ENCODE measurements at regions not wholly inside any gene's neighbourhood (a gene's known extent, or its start where the extent isn't known, plus 50 kb on each side); places are given as distances from the start of the nearest gene placed in this dataset.

DNA sequence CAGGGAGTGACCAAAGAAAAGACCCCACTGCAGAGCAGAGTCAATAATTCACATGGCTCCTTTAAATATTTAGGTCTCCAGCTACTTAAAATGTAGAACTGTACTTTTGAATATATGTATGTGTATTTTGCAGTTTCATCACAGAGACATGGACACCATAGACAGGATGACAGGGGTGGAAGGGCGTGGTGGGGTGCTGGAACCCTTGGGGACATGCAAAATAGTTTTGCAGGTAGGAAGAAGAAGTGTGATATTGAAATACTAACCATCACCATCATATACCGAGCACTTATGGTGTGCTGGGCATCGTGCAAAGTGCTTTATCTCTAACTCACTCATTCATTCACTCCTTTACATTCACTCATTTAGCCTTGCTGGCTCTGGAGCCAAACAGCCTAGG lies 72.5 kb upstream of the IGSF21 start:
- TF ChIP-seq POLR2A (IDR thresholded peaks at IDR 0.05), result no peak
- TF ChIP-seq, protein P1, sequence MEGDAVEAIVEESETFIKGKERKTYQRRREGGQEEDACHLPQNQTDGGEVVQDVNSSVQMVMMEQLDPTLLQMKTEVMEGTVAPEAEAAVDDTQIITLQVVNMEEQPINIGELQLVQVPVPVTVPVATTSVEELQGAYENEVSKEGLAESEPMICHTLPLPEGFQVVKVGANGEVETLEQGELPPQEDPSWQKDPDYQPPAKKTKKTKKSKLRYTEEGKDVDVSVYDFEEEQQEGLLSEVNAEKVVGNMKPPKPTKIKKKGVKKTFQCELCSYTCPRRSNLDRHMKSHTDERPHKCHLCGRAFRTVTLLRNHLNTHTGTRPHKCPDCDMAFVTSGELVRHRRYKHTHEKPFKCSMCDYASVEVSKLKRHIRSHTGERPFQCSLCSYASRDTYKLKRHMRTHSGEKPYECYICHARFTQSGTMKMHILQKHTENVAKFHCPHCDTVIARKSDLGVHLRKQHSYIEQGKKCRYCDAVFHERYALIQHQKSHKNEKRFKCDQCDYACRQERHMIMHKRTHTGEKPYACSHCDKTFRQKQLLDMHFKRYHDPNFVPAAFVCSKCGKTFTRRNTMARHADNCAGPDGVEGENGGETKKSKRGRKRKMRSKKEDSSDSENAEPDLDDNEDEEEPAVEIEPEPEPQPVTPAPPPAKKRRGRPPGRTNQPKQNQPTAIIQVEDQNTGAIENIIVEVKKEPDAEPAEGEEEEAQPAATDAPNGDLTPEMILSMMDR (IDR thresholded peaks at IDR 0.05), result no peak
